Hepatocyte (in vitro differentiated cells): ENCODE measurements at regions not wholly inside any gene's neighbourhood (a gene's known extent, or its start where the extent isn't known, plus 50 kb on each side); places are given as distances from the start of the nearest gene placed in this dataset.

ENCODE experiments used
- EZH2phosphoT487 ChIP-seq: fragments of 200-600 bp; sonication (generic); IDR thresholded peaks from one replicate; pipeline ENCODE4 v1.6.1; 2018; ENCODE audit warnings: antibody characterized with exemption, mild to moderate bottlenecking, low read depth, moderate library complexity; ENCODE audit not compliant: unreplicated experiment, severe bottlenecking
- TF ChIP-seq, protein P1 (sequence below): fragments of 200-600 bp; sonication (generic); IDR thresholded peaks from 2 replicates; pipeline ENCODE4 v1.5.1; 2016; ENCODE audit warnings: antibody characterized with exemption, mild to moderate bottlenecking; ENCODE audit not compliant: poor library complexity

DNA sequence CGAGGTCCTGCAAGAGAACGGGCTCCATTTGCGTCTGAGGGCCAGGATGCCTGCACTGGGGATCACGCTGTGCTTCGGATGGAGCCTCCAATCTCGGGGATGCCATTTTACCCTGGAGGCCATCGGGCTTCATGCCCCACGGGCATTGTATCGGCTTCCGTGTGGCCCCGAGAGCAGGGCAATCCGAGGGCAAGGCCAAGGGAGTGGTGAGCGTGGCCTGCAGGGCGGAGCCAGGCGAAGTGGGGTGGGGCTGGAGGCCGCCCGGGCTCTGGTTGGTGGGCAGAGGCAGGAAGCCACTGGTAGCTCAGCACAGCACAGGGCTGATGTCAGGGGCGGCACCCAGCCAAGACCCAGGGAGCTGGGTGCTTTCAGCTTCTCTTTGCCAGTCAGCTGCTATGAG lies 57.5 kb upstream of the BHLHE23 start:
- TF ChIP-seq, protein P1, sequence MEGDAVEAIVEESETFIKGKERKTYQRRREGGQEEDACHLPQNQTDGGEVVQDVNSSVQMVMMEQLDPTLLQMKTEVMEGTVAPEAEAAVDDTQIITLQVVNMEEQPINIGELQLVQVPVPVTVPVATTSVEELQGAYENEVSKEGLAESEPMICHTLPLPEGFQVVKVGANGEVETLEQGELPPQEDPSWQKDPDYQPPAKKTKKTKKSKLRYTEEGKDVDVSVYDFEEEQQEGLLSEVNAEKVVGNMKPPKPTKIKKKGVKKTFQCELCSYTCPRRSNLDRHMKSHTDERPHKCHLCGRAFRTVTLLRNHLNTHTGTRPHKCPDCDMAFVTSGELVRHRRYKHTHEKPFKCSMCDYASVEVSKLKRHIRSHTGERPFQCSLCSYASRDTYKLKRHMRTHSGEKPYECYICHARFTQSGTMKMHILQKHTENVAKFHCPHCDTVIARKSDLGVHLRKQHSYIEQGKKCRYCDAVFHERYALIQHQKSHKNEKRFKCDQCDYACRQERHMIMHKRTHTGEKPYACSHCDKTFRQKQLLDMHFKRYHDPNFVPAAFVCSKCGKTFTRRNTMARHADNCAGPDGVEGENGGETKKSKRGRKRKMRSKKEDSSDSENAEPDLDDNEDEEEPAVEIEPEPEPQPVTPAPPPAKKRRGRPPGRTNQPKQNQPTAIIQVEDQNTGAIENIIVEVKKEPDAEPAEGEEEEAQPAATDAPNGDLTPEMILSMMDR = no peak
- no peak for TF ChIP-seq EZH2phosphoT487
